ENCODE measurements at regions not wholly inside any gene's neighbourhood (a gene's known extent, or its start where the extent isn't known, plus 50 kb on each side); places are given as distances from the start of the nearest gene placed in this dataset.

DNA sequence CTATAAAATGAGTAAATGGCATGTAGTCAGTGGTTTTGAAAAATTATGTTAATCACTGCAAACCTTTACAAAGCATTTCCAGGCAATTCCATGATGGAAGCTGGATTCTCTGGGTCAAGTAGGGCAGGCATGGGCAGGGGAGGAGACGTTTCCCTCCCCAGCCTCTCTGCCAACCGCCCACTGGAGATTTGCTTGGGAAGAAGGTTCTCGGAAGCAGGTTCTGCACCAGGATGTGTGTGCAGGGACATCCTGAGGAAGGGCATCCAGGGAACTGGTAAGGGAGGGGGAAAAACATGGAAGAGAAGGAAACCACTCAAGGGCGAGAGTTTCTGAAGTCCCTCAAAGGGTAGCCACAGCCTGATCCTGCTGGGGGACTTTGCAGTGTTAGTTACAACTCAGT is 469.1 kb downstream of the TSHZ3 start:
- TF ChIP-seq, protein P1, sequence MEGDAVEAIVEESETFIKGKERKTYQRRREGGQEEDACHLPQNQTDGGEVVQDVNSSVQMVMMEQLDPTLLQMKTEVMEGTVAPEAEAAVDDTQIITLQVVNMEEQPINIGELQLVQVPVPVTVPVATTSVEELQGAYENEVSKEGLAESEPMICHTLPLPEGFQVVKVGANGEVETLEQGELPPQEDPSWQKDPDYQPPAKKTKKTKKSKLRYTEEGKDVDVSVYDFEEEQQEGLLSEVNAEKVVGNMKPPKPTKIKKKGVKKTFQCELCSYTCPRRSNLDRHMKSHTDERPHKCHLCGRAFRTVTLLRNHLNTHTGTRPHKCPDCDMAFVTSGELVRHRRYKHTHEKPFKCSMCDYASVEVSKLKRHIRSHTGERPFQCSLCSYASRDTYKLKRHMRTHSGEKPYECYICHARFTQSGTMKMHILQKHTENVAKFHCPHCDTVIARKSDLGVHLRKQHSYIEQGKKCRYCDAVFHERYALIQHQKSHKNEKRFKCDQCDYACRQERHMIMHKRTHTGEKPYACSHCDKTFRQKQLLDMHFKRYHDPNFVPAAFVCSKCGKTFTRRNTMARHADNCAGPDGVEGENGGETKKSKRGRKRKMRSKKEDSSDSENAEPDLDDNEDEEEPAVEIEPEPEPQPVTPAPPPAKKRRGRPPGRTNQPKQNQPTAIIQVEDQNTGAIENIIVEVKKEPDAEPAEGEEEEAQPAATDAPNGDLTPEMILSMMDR (conservative IDR thresholded peaks at IDR 0.05), result no peak
- H3K27ac ChIP-seq, result no peak overlapping the region

DNA sequence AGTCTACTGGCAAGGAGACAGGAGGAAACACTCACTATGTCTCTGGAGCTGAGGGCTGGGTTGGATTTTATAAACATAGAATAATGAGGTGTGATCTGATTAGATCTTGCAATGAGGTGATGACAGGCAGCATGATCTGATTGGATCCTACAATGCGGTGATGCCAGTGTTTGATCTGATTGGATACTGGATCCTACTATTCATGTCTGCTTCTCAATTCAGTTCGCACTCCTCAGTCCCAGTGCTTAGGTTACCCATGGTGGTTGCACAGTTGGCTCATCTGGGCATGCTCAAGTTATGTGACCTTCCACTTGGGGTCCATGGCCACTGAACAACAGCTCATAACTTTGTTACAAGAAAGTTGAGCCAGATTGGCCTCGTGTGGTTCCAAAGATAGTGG is 469.5 kb downstream of the TSHZ3 start:
- TF ChIP-seq, protein P1 (conservative IDR thresholded peaks at IDR 0.05), result no peak
- no peak overlapping the region for H3K27ac ChIP-seq

GRCh38 chr19:30879225-30879624 is 470.0 kb downstream of the TSHZ3 start:
- H3K27ac ChIP-seq, result no peak overlapping the region
- TF ChIP-seq, protein P1 (conservative IDR thresholded peaks at IDR 0.05), result no peak

- TF ChIP-seq, protein P1 (conservative IDR thresholded peaks at IDR 0.05), result no peak
- no peak overlapping the region for H3K27ac ChIP-seq
These were observed 470.7 kb downstream of the TSHZ3 start for GRCh38 chr19:30878495-30878894.

GRCh38 chr19:30877661-30878113 is 471.5 kb downstream of the TSHZ3 start:
- no peak overlapping the region for H3K27ac ChIP-seq
- TF ChIP-seq, protein P1 (conservative IDR thresholded peaks at IDR 0.05), result no peak

DNA sequence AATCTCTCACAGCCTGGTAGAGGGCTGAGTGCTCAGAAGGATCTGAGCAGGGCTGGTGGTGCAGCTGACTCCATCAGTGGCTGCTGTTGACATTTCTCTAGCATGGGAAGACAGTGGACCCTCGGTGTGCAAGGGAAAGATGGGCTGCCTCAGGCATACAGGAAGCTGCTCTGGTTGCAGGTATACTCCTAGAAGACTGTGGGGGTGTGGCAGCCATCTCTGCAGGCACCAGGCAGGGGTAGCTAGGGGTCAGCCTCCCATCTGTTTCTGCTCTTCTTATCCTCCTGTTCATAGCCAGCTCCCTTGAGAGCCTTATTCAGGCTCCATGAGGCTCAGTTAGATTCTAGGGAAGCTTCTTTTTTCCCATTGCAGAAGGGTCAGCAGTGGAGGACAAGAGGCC is 475.5 kb downstream of the TSHZ3 start:
- no peak overlapping the region for H3K27ac ChIP-seq

GRCh38 chr19:30873003-30873402 is 476.2 kb downstream of the TSHZ3 start:
- TF ChIP-seq, protein P1 (conservative IDR thresholded peaks at IDR 0.05), result no peak
- H3K27ac ChIP-seq, result no peak overlapping the region

More for the DNA sequence above, 475.5 kb downstream of the TSHZ3 start:
- TF ChIP-seq, protein P1 (conservative IDR thresholded peaks at IDR 0.05), result no peak

All from VCaP (cell line).